Astrocyte (in vitro differentiated cells and primary cell): ENCODE measurements at regions not wholly inside any gene's neighbourhood (a gene's known extent, or its start where the extent isn't known, plus 50 kb on each side); places are given as distances from the start of the nearest gene placed in this dataset.

ENCODE experiments used
- EZH2 ChIP-seq: IDR thresholded peaks from 2 replicates; pipeline ENCODE4 v1.6.1; 2012; ENCODE audit warnings: mild to moderate bottlenecking, low read length, inconsistent platforms; ENCODE audit not compliant: insufficient read depth
- TF ChIP-seq, protein P1 (sequence below): IDR thresholded peaks from 2 replicates; pipeline ENCODE4 v1.5.1; 2011; ENCODE audit warnings: low read depth, mild to moderate bottlenecking, inconsistent platforms, low read length, moderate library complexity; ENCODE audit not compliant: insufficient read depth

DNA sequence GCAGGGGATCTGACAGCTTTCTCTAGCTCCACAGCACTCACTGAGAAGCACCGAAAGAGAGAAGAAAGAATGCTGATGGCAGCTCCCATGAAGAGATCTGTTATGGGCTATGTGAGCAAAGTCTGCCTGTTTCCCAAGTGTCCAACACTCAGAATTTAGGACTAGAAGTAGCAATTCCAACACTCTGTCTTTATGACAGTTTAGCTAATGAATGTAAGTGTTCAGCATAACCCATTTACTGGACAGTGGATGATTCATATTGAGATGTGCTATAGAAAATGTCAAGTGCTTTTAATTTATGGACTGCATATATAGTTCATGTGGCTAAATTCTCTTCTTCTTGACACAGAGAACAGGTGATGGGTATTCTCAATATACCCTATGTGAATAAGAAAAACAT is 683.1 kb upstream of the ZNF608 start:
- TF ChIP-seq, protein P1, sequence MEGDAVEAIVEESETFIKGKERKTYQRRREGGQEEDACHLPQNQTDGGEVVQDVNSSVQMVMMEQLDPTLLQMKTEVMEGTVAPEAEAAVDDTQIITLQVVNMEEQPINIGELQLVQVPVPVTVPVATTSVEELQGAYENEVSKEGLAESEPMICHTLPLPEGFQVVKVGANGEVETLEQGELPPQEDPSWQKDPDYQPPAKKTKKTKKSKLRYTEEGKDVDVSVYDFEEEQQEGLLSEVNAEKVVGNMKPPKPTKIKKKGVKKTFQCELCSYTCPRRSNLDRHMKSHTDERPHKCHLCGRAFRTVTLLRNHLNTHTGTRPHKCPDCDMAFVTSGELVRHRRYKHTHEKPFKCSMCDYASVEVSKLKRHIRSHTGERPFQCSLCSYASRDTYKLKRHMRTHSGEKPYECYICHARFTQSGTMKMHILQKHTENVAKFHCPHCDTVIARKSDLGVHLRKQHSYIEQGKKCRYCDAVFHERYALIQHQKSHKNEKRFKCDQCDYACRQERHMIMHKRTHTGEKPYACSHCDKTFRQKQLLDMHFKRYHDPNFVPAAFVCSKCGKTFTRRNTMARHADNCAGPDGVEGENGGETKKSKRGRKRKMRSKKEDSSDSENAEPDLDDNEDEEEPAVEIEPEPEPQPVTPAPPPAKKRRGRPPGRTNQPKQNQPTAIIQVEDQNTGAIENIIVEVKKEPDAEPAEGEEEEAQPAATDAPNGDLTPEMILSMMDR = no peak
- TF ChIP-seq EZH2 = no peak
